ENCODE measurements at regions not wholly inside any gene's neighbourhood (a gene's known extent, or its start where the extent isn't known, plus 50 kb on each side); places are given as distances from the start of the nearest gene placed in this dataset.
A peak's percentile ranks its signal among the peaks of the same experiment; 100 is the strongest.
"Not testable (repeated sequence)": the region's sequence is repeated elsewhere in the genome, so short reads cannot be mapped to it uniquely, and the experiment has no call there.

DNA sequence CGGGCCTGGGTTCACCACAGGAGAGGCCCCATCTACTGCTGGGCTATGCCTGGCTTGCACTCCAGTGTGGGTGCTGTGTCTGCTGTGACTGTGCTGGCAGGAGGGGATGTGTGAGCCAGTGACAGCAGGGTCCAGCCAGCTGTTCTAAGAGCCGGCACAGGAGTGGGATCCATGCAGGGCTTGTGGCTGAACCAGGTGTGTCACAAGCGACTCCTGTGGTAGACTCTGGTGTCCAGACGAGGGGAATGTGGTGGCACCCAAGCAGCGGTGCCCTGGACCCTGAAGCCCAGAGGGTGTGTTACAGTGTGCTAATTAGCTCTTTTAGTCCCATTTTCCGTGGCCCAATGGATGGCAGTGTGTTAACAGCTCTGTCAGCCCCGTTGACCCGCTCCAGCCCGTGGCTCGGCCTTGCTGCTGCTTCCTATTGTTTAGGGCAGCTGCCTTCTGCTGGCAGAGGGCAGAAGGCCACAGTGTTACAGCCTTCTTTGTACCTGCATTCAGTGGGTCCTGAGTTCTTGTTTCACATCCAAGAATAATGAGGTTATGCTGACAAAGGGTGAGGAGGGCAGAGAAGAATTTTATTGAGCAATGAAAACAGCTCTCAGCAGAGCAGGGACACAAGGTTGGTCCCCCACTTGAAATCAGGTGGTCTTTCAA lies 78.5 kb upstream of the RNU6-1 start:
- no peak for DNase-seq (ENCODE audit: low read depth)

DNA sequence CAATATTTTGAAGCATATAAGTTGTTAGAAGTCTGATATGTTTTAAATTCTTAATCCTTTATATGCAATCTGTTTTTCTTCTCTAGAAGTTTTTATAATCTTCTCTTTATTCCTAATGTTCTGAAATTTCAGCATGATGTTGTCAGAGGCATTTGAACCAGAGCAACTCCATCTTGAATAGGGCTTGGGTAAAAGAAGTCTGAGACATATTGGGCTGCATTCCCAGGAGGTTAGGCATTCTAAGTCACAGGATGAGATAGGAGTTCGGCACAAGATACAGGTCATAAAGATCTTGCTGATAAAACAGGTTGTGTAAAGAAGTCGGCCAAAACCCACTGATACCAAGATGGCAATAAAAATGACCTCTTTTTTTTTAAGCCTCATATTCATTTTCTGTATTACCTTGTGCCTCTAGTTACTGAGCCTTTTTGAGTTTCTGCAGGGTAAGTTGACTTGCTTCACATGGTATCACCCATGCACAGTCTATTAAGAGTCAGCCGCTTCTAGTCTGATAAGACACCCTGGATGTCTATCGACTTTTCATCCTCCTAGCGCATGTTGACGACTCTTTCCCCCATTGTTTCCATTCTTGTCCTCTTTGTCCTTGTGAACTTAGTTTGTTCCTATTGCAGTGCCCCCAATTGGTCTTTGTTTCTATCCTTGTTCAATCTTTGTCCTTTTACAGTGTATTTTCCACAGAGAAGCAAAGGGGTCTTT lies 80.8 kb upstream of the RNU6-1 start:
- DNase-seq (ENCODE audit: low read depth): no peak

- DNase-seq (ENCODE audit: low read depth): no peak
Measured at GRCh38 chr15:67922106-67922675, 82.3 kb upstream of the RNU6-1 start.

- no peak for DNase-seq (ENCODE audit: low read depth)
Measured at GRCh38 chr15:67922971-67923945, 83.4 kb upstream of the RNU6-1 start.

- DNase-seq (ENCODE audit: low read depth): no peak
Measured at GRCh38 chr15:67924359-67924974, 84.6 kb upstream of the RNU6-1 start.

DNA sequence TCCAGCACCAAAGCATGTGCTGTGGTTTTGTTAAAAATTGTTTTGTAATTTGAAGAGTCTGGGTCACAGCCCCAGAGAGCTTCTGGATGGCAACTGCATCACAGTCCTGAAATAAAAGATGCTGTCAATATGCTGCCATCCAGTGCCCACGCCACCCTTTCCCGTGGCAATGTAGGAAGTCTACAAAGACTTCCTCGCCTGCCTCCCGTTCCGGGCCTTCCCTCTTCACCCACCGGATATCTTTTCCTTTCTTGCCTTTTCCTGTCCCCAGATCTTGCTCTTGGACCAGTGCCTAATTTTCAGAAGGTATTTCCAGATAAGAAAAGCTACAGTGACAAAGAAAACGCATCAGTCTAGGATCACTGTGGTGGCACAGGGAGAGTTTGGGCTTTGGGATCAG lies 85.3 kb upstream of the RNU6-1 start:
- peak; percentile 84 for DNase-seq (ENCODE audit: low read depth)

- DNase-seq (ENCODE audit: low read depth): no peak
Measured at GRCh38 chr15:67927501-67928168, 87.8 kb upstream of the RNU6-1 start.

DNA sequence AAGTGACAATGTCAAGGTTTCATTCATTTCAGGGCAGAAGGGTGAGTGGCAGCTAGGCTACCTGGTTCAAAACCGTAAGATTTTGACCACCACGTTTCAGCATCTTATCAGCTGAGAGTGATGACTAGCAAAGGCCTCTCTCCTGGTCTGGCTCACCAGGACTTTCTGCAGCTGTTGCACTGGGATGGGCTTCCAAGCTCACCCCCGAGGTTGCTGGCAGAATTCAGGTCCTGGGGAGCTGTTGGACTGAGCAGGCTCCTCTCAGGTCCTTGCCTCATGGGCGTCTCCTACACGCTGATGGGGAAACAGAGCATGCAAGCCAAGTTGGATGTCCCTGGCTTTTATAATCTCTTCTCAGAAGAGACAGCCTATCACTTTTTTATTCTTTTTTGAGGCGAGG lies 88.8 kb upstream of the RNU6-1 start:
- no peak for DNase-seq (ENCODE audit: low read depth)

GRCh38 chr15:67930720-67931119 lies 90.9 kb upstream of the RNU6-1 start:
- DNase-seq (ENCODE audit: low read depth): no peak

- no peak for DNase-seq (ENCODE audit: low read depth)
Measured at GRCh38 chr15:67931861-67932260, 92.0 kb upstream of the RNU6-1 start.

DNA sequence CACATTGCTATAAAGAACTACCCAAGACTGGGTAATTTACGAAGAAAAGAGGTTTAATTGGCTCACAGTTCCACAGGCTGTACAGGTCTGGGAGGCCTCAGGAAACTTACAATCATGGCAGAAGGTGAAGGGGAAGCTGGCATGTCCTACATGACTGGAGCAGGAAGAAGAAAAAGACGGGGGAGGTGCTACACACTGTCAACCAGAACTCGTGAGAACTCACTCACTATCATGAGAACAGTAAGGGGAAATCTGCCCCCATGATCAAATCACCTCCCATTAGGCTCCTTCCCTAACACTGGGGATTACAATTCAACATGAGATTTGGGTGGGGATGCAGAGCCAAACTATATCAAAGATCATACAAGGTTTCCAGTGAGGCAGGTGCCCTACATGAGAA lies 94.3 kb upstream of the RNU6-1 start:
- not testable (repeated sequence) for DNase-seq (ENCODE audit: low read depth)

- DNase-seq (ENCODE audit: low read depth): no peak
Measured at GRCh38 chr15:67935244-67935643, 95.4 kb upstream of the RNU6-1 start.

GRCh38 chr15:67936258-67936657 lies 96.4 kb upstream of the RNU6-1 start:
- DNase-seq (ENCODE audit: low read depth): no peak

DNA sequence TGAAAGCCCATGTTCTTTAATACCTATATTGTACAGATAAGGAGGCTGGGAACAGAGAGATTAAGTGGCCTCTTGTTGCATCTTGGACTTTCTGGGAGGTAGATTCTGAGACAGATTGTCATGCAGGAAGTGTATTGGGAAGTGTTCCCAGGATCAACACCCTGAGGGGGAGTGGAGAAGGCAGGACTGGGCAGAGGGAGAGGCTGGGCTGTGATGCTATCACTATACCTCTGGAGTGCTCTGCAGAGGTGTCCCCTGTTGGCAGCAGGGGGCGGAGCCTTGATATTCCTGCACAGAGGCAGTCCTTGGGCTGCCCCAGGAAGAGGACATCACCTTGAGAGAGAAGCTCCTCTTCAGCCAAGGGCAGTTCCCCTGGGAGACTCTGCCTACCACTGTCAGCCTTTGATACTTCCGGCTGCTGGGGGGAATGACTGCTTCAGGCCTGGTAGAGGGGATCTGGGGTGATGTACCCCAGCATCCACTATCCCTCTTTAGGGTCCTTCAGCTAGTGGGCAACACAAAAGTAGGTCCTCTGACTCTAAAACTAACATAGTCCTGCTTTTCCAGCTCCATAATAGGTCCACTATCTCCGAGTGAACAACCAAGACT lies 97.4 kb upstream of the RNU6-1 start:
- no peak for DNase-seq (ENCODE audit: low read depth)

GRCh38 chr15:67939179-67939578 lies 99.3 kb upstream of the RNU6-1 start:
- DNase-seq (ENCODE audit: low read depth): not testable (repeated sequence)

GRCh38 chr15:67939588-67940323 lies 99.9 kb upstream of the RNU6-1 start:
- not testable (repeated sequence) for DNase-seq (ENCODE audit: low read depth)

DNA sequence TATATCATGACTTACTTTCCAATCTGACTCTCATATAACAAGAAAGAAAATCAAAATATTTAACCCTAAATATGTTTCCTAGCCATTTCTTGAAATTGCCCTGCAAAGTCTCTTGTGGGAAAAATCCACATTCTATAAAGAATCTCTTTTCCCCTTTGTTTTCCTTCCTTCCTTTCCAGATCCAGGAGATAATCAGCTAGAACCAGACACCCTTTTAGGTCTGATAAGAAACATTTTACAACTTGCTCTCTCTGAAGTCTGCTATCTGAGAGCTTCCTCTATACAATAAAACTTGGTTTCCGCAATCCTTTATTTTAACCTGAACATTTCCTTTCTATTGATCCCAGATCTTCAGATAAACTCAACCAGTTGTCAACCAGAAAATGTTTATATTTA lies 100.5 kb upstream of the RNU6-1 start:
- DNase-seq (ENCODE audit: low read depth): no peak

GRCh38 chr15:67941648-67942310 lies 101.9 kb upstream of the RNU6-1 start:
- no peak for DNase-seq (ENCODE audit: low read depth)

DNA sequence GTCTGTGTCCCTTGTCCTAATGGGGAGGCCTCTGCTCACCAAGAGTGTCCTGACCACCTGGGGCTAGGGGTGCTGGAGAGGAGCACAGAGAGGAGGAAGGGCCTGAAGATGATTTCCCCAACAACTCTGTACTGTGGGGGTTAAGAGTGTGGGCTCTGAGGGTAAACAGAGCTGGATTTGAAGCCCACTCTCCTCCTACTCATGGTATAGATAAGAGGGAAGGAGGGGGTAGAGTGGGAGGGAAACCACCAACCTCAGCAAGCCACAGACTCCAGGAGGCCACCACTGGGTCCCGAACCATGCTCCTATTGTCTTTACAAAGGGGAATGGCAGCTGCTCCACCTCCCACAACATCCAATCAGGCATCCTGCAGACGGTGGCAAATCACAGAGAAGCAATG lies 103.6 kb upstream of the RNU6-1 start:
- DNase-seq (ENCODE audit: low read depth): no peak
